ENCODE measurements at regions not wholly inside any gene's neighbourhood (a gene's known extent, or its start where the extent isn't known, plus 50 kb on each side); places are given as distances from the start of the nearest gene placed in this dataset.

- no peak for DNase-seq (ENCODE audit: low read depth in 4 of 4, low spot score in 2 of 4)
Measured at GRCh38 chr2:104574367-104574766, 279.5 kb upstream of the POU3F3 start.

- no peak for DNase-seq (ENCODE audit: low read depth in 4 of 4, low spot score in 2 of 4)
Measured at GRCh38 chr2:104577143-104577542, 276.8 kb upstream of the POU3F3 start.

- no peak for DNase-seq (ENCODE audit: low read depth in 4 of 4, low spot score in 2 of 4)
Measured at GRCh38 chr2:104582471-104582870, 271.4 kb upstream of the POU3F3 start.

- DNase-seq (ENCODE audit: low read depth in 4 of 4, low spot score in 2 of 4): no peak
Measured at GRCh38 chr2:104583811-104584210, 270.1 kb upstream of the POU3F3 start.

GRCh38 chr2:104584393-104584792 is 269.5 kb upstream of the POU3F3 start:
- DNase-seq (ENCODE audit: low read depth in 4 of 4, low spot score in 2 of 4): no peak

- no peak for DNase-seq (ENCODE audit: low read depth in 4 of 4, low spot score in 2 of 4)
Measured at GRCh38 chr2:104595576-104595975, 258.3 kb upstream of the POU3F3 start.

GRCh38 chr2:104597942-104598341 is 256.0 kb upstream of the POU3F3 start:
- DNase-seq (ENCODE audit: low read depth in 4 of 4, low spot score in 2 of 4): no peak

GRCh38 chr2:104598636-104599035 is 255.3 kb upstream of the POU3F3 start:
- no peak for DNase-seq (ENCODE audit: low read depth in 4 of 4, low spot score in 2 of 4)

GRCh38 chr2:104599787-104600510 is 254.0 kb upstream of the POU3F3 start:
- no peak for DNase-seq (ENCODE audit: low read depth in 4 of 4, low spot score in 2 of 4)

- DNase-seq (ENCODE audit: low read depth in 4 of 4, low spot score in 2 of 4): no peak
Measured at GRCh38 chr2:104606056-104606455, 247.9 kb upstream of the POU3F3 start.

GRCh38 chr2:104616856-104617255 is 237.1 kb upstream of the POU3F3 start:
- no peak for DNase-seq (ENCODE audit: low read depth in 4 of 4, low spot score in 2 of 4)

- DNase-seq (ENCODE audit: low read depth in 4 of 4, low spot score in 2 of 4): no peak
Measured at GRCh38 chr2:104620801-104621200, 233.1 kb upstream of the POU3F3 start.

GRCh38 chr2:104635608-104636007 is 218.3 kb upstream of the POU3F3 start:
- no peak for DNase-seq (ENCODE audit: low read depth in 4 of 4, low spot score in 2 of 4)

GRCh38 chr2:104638190-104638858 is 215.6 kb upstream of the POU3F3 start:
- DNase-seq (ENCODE audit: low read depth in 4 of 4, low spot score in 2 of 4): no peak

GRCh38 chr2:104638859-104639202 is 215.1 kb upstream of the POU3F3 start:
- no peak for DNase-seq (ENCODE audit: low read depth in 4 of 4, low spot score in 2 of 4)

- no peak for DNase-seq (ENCODE audit: low read depth in 4 of 4, low spot score in 2 of 4)
Measured at GRCh38 chr2:104641786-104642185, 212.1 kb upstream of the POU3F3 start.

- DNase-seq (ENCODE audit: low read depth in 4 of 4, low spot score in 2 of 4): no peak
Measured at GRCh38 chr2:104648376-104648775, 205.5 kb upstream of the POU3F3 start.

- no peak for DNase-seq (ENCODE audit: low read depth in 4 of 4, low spot score in 2 of 4)
Measured at GRCh38 chr2:104649866-104650265, 204.0 kb upstream of the POU3F3 start.

GRCh38 chr2:104650405-104650996 is 203.4 kb upstream of the POU3F3 start:
- DNase-seq (ENCODE audit: low read depth in 4 of 4, low spot score in 2 of 4): no peak

GRCh38 chr2:104654811-104655210 is 199.1 kb upstream of the POU3F3 start:
- no peak for DNase-seq (ENCODE audit: low read depth in 4 of 4, low spot score in 2 of 4)

- no peak for DNase-seq (ENCODE audit: low read depth in 4 of 4, low spot score in 2 of 4)
Measured at GRCh38 chr2:104656571-104657163, 197.2 kb upstream of the POU3F3 start.
